ENCODE measurements at regions not wholly inside any gene's neighbourhood (a gene's known extent, or its start where the extent isn't known, plus 50 kb on each side); places are given as distances from the start of the nearest gene placed in this dataset.

DNA sequence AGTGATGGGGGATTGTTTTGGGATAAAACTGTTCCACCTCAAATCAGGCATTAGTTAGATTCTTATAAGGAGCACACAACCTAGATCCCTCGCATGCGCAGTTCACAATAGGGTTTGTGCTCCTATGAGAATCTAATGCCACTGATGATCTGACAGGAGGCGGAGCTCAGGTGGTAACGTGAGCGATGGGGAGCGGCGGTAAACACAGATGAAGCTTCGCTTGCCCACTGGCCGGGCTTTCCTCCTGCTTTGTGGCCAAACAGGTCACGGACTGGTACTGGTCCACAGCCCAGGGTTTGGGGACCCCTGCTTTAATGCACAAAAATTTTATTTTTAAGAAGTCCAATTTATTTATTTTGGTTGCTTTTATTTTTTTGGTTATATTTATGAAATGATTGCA is 238.8 kb downstream of the AACS start:
- Mint-ChIP-seq H3K4me3 (ENCODE audit: low read depth, unreplicated experiment) (no peak overlapping the region), H3K27ac (ENCODE audit: unreplicated experiment) (no peak overlapping the region), H3K4me1 (ENCODE audit: low read depth, unreplicated experiment) (no peaks in the 10 kb centered on the region), H3K36me3 (ENCODE audit: insufficient read depth, unreplicated experiment) (no peaks in the 10 kb centered on the region), H3K9me3 (ENCODE audit: low read depth, unreplicated experiment) (peaks cover 2% of the 10 kb centered on the region), H3K27me3 (ENCODE audit: unreplicated experiment) (peaks cover 65% of the 10 kb centered on the region)
- no peak for TF ChIP-seq CTCF (IDR thresholded peaks at IDR 0.05; ENCODE audit: unreplicated experiment)
- CTCF ChIA-PET: no interaction called here
- BruUV-seq (replicated peaks): no TSS peak
- DNase-seq: no peak
- intact Hi-C loops (cut with micrococcal nuclease; ENCODE audit: unreplicated experiment): no loop called here

DNA sequence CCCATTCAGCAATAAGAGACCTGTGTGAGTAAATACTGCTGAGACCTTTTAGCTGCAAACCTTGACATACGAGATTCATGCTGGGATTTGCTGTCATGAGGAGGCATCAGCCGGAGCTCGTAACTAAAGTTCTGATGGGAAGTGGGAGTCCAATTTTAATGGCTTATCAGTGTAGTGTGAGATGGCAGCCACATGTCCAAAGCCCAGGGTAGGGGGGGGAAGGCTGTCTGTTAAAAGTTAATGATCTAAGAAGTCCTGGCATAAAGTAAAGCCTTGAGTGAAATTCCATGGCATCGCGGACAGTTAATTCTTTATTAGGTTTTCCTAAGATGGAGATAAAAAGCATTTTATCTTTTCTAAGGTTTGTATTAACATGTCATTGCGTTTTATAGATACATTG is 240.0 kb downstream of the AACS start:
- H3K27ac Mint-ChIP-seq (ENCODE audit: unreplicated experiment): no peak overlapping the region
- DNase-seq: no peak
- CTCF ChIA-PET: interaction anchor here (0.6 kb wide), 1 partner anchor 207 kb away, joined by 5 read pairs; no protein-coding TSS in a partner anchor
- H3K27me3 Mint-ChIP-seq (ENCODE audit: unreplicated experiment): peaks cover 52% of the 10 kb centered on the region
- intact Hi-C loops (cut with micrococcal nuclease; ENCODE audit: unreplicated experiment): no loop called here
- H3K4me1 Mint-ChIP-seq (ENCODE audit: low read depth, unreplicated experiment): no peaks in the 10 kb centered on the region
- H3K9me3 Mint-ChIP-seq (ENCODE audit: low read depth, unreplicated experiment): peaks cover 2% of the 10 kb centered on the region
- no peak overlapping the region for H3K4me3 Mint-ChIP-seq (ENCODE audit: low read depth, unreplicated experiment)
- TF ChIP-seq CTCF (IDR thresholded peaks at IDR 0.05; ENCODE audit: unreplicated experiment): no peak
- no peaks in the 10 kb centered on the region for H3K36me3 Mint-ChIP-seq (ENCODE audit: insufficient read depth, unreplicated experiment)
- no TSS peak for BruUV-seq (replicated peaks)

GRCh38 chr12:125310461-125310860 is 245.2 kb downstream of the AACS start:
- Mint-ChIP-seq H3K27me3 (ENCODE audit: unreplicated experiment) (peaks cover 60% of the 10 kb centered on the region), H3K4me3 (ENCODE audit: low read depth, unreplicated experiment) (no peak overlapping the region), H3K4me1 (ENCODE audit: low read depth, unreplicated experiment) (no peaks in the 10 kb centered on the region), H3K9me3 (ENCODE audit: low read depth, unreplicated experiment) (peaks cover 2% of the 10 kb centered on the region), H3K36me3 (ENCODE audit: insufficient read depth, unreplicated experiment) (no peaks in the 10 kb centered on the region), H3K27ac (ENCODE audit: unreplicated experiment) (no peak overlapping the region)
- CTCF ChIA-PET: no interaction called here
- BruUV-seq (replicated peaks): no TSS peak
- intact Hi-C loops (cut with micrococcal nuclease; ENCODE audit: unreplicated experiment): no loop called here
- TF ChIP-seq CTCF (IDR thresholded peaks at IDR 0.05; ENCODE audit: unreplicated experiment): no peak
- no peak for DNase-seq

DNA sequence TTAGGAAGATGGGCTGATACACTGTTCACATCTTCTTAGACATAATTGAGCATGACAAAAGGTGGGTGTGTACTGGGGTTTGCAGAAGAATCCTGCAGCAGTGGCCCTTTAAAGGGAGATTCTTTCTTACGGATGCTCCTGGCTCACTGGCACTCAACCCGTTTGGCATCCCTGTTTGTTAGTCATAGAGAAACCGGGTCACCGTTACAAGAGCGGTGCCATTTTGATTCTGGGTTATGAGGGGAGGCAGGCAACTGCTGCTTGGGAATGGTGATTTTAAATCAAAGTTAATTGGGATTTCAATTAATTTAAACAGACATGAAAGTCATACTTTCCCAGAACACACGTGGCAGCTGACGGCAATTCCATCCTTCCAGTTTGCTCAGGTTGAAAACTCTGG is 245.8 kb downstream of the AACS start:
- CTCF ChIA-PET: no interaction called here
- H3K27ac Mint-ChIP-seq (ENCODE audit: unreplicated experiment): no peak overlapping the region
- H3K4me3 Mint-ChIP-seq (ENCODE audit: low read depth, unreplicated experiment): no peak overlapping the region
- no TSS peak for BruUV-seq (replicated peaks)
- H3K9me3 Mint-ChIP-seq (ENCODE audit: low read depth, unreplicated experiment): peaks cover 2% of the 10 kb centered on the region
- no peaks in the 10 kb centered on the region for H3K36me3 Mint-ChIP-seq (ENCODE audit: insufficient read depth, unreplicated experiment)
- intact Hi-C loops (cut with micrococcal nuclease; ENCODE audit: unreplicated experiment): no loop called here
- no peaks in the 10 kb centered on the region for H3K4me1 Mint-ChIP-seq (ENCODE audit: low read depth, unreplicated experiment)
- peaks cover 60% of the 10 kb centered on the region for H3K27me3 Mint-ChIP-seq (ENCODE audit: unreplicated experiment)
- no peak for DNase-seq
- TF ChIP-seq CTCF (IDR thresholded peaks at IDR 0.05; ENCODE audit: unreplicated experiment): no peak

GRCh38 chr12:125312471-125312870 is 247.2 kb downstream of the AACS start:
- DNase-seq: no peak
- intact Hi-C loops (cut with micrococcal nuclease; ENCODE audit: unreplicated experiment): no loop called here
- peaks cover 60% of the 10 kb centered on the region for H3K27me3 Mint-ChIP-seq (ENCODE audit: unreplicated experiment)
- CTCF ChIA-PET: no interaction called here
- H3K4me1 Mint-ChIP-seq (ENCODE audit: low read depth, unreplicated experiment): no peaks in the 10 kb centered on the region
- H3K36me3 Mint-ChIP-seq (ENCODE audit: insufficient read depth, unreplicated experiment): no peaks in the 10 kb centered on the region
- BruUV-seq (replicated peaks): no TSS peak
- H3K9me3 Mint-ChIP-seq (ENCODE audit: low read depth, unreplicated experiment): no peaks in the 10 kb centered on the region
- TF ChIP-seq CTCF (IDR thresholded peaks at IDR 0.05; ENCODE audit: unreplicated experiment): no peak
- no peak overlapping the region for H3K27ac Mint-ChIP-seq (ENCODE audit: unreplicated experiment)
- no peak overlapping the region for H3K4me3 Mint-ChIP-seq (ENCODE audit: low read depth, unreplicated experiment)
